OCI-LY3 (cell line): ENCODE measurements at regions not wholly inside any gene's neighbourhood (a gene's known extent, or its start where the extent isn't known, plus 50 kb on each side); places are given as distances from the start of the nearest gene placed in this dataset.

Source experiments
- H2AFZ ChIP-seq: fragments of 200-600, 300-600 bp; shearing (Covaris generic); 2 replicates; pipeline ENCODE4 v1.6.0; 2014; ENCODE audit warnings: antibody characterized with exemption, low read depth, low read length
- H3K27ac ChIP-seq: fragments of 200-600, 300-600 bp; sonication (generic); 2 replicates; pipeline ENCODE4 v1.5.1; 2014; ENCODE audit warnings: mild to moderate bottlenecking, low read length, moderate library complexity, mixed read lengths
- H3K27me3 ChIP-seq: fragments of 200-600, 300-600 bp; sonication (generic); 2 replicates; pipeline ENCODE4 v1.6.1; 2014; ENCODE audit warnings: low read depth, low read length, mixed read lengths
- H3K36me3 ChIP-seq: fragments of 200-600, 300-600 bp; sonication (generic); replicated peaks from 2 replicates; pipeline ENCODE3; 2014; ENCODE audit warnings: low read depth, low read length, mixed read lengths
- H3K4me1 ChIP-seq: fragments of 300-600, 200-600 bp; sonication (generic); 2 replicates; pipeline ENCODE4 v1.6.1; 2014; ENCODE audit warnings: low read length, mixed read lengths
- H3K4me2 ChIP-seq: fragments of 200-600, 300-600 bp; sonication (generic); 2 replicates; pipeline ENCODE4 v1.6.1; 2014; ENCODE audit warnings: low read length, mixed read lengths
- H3K4me3 ChIP-seq: fragments of 300-600, 200-600 bp; sonication (generic); 2 replicates; pipeline ENCODE4 v1.5.1; 2014; ENCODE audit warnings: antibody characterized with exemption, mild to moderate bottlenecking, low read length, moderate library complexity
- H3K79me2 ChIP-seq: fragments of 300-600, 200-600 bp; shearing (Covaris generic); 2 replicates; pipeline ENCODE4 v1.6.1; 2014; ENCODE audit warnings: mild to moderate bottlenecking, low read length, mixed read lengths
- H3K9ac ChIP-seq: fragments of 300-600, 200-600 bp; shearing (Covaris generic); 2 replicates; pipeline ENCODE4 v1.6.0; 2014; ENCODE audit warnings: mild to moderate bottlenecking, low read length, moderate library complexity
- H3K9me3 ChIP-seq: fragments of 200-600, 300-600 bp; shearing (Covaris generic); 2 replicates; pipeline ENCODE4 v1.6.1; 2014; ENCODE audit warnings: low read length, mixed read lengths; ENCODE audit not compliant: insufficient read depth
- H4K20me1 ChIP-seq: fragments of 200-600, 300-600 bp; sonication (generic); 2 replicates; pipeline ENCODE4 v1.6.1; 2016; ENCODE audit warnings: low read length, mixed read lengths; ENCODE audit not compliant: insufficient read depth
- CTCF ChIP-seq: fragments of 200-600, 300-600 bp; sonication (generic); IDR thresholded peaks from 2 replicates; pipeline ENCODE4 v1.5.1; 2014; ENCODE audit warnings: antibody characterized with exemption, low read length, low read depth
- EZH2phosphoT487 ChIP-seq: fragments of 200-600 bp; shearing (Covaris generic); IDR thresholded peaks from 2 replicates; pipeline ENCODE4 v1.6.1; 2018; ENCODE audit warnings: antibody characterized with exemption, mixed run types, low read depth

- Histone ChIP-seq H3K36me3 (no peaks in the 10 kb centered on the region), H3K4me2 (no peak overlapping the region), H2AFZ (no peak overlapping the region), H3K9me3 (no peaks in the 10 kb centered on the region), H3K27ac (no peak overlapping the region), H3K79me2 (no peaks in the 10 kb centered on the region), H3K4me3 (no peak overlapping the region), H3K27me3 (peaks cover 34% of the 10 kb centered on the region), H3K4me1 (no peaks in the 10 kb centered on the region), H4K20me1 (no peaks in the 10 kb centered on the region), H3K9ac (no peak overlapping the region)
- TF ChIP-seq EZH2phosphoT487 (no peak), CTCF (no peak)
Observed at GRCh38 chr12:13580206-13580605, 383.7 kb downstream of the EMP1 start.

- Histone ChIP-seq H3K4me3 (no peak overlapping the region), H3K4me2 (no peak overlapping the region), H3K9me3 (no peaks in the 10 kb centered on the region), H3K27ac (no peak overlapping the region), H2AFZ (no peak overlapping the region), H3K27me3 (peaks cover 34% of the 10 kb centered on the region), H3K9ac (no peak overlapping the region), H3K36me3 (no peaks in the 10 kb centered on the region), H3K79me2 (no peaks in the 10 kb centered on the region), H4K20me1 (no peaks in the 10 kb centered on the region), H3K4me1 (no peaks in the 10 kb centered on the region)
- TF ChIP-seq EZH2phosphoT487 (no peak), CTCF (no peak)
Observed at GRCh38 chr12:13576935-13577500, 380.5 kb downstream of the EMP1 start.

DNA sequence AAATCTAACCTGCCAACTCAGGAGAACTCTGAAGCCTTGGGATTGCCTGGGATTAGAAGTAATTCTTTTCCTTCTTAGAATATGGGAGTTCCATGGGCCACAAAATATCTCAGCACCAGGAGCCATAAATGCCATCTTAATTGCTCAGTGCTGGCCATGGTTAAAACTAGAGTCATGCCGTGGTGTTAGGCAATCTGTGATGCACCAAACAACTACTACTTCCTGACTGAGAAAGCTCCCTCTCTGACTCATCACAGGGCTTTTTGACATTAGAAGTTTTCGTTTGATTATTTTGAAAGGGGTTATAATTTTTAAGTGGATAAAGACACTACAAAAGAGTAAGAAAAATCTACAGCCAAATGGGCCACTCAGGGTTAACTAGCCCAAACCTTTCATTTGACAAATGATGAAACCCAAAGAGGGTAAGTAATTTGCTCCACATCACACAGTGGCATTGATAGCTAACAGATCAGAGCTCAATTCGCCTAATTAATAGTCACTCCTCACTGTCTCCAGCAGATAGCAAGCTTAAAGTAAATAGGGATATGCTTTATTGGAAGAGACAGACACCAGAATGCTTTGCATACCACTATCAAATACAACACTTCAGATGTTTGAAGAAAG is 377.3 kb downstream of the EMP1 start:
- no peak for TF ChIP-seq EZH2phosphoT487
- no peak for TF ChIP-seq CTCF
- no peaks in the 10 kb centered on the region for H3K9me3 ChIP-seq
- no peaks in the 10 kb centered on the region for H3K79me2 ChIP-seq
- H3K27me3 ChIP-seq: peaks cover 24% of the 10 kb centered on the region
- H3K9ac ChIP-seq: no peak overlapping the region
- no peaks in the 10 kb centered on the region for H3K4me1 ChIP-seq
- no peak overlapping the region for H3K4me3 ChIP-seq
- H2AFZ ChIP-seq: no peak overlapping the region
- no peaks in the 10 kb centered on the region for H4K20me1 ChIP-seq
- no peak overlapping the region for H3K4me2 ChIP-seq
- no peaks in the 10 kb centered on the region for H3K36me3 ChIP-seq
- no peak overlapping the region for H3K27ac ChIP-seq

DNA sequence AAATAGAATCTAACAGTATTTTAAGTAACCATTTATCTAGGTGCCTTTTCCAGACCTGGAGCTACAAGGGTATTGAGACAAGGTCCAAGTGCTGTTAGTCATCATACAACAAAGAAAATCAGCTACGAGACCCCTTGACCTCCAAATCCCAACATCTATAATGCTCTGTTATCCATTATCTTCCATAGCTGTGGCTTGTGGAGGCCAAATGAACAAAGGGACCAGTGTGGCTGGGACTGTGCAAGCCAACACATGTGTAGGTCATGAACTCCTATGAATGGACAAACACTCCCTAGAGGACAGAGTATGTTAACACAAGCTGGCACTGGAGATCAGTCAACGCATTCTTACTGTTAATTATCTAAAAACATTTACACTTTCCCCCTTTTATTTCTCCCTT is 374.5 kb downstream of the EMP1 start:
- H3K4me1 ChIP-seq: no peaks in the 10 kb centered on the region
- no peaks in the 10 kb centered on the region for H3K9me3 ChIP-seq
- H2AFZ ChIP-seq: no peak overlapping the region
- H3K9ac ChIP-seq: no peak overlapping the region
- no peak for TF ChIP-seq EZH2phosphoT487
- no peak for TF ChIP-seq CTCF
- no peaks in the 10 kb centered on the region for H4K20me1 ChIP-seq
- H3K36me3 ChIP-seq: no peaks in the 10 kb centered on the region
- H3K4me3 ChIP-seq: no peak overlapping the region
- H3K4me2 ChIP-seq: no peak overlapping the region
- no peaks in the 10 kb centered on the region for H3K79me2 ChIP-seq
- no peak overlapping the region for H3K27ac ChIP-seq
- H3K27me3 ChIP-seq: peaks cover 37% of the 10 kb centered on the region
